ENCODE measurements at regions not wholly inside any gene's neighbourhood (a gene's known extent, or its start where the extent isn't known, plus 50 kb on each side); places are given as distances from the start of the nearest gene placed in this dataset.

DNA sequence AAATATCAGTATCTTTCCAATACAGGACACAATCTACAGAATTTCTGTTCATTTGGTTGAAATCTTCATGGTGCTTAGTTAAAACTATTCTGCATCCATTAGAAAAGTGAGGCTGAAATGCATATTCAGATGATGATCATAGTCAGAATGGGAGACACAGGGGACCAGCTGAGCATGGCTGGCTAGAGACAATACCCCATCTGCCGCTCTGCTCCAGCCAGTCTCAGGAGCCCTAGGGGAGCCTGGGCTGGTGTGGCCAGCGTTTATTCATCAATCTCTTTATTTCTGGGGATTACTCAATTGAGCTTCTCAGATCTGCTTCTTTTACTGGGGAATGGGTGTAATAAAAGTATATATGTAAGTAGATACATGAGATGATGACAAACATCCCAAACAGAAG lies 470.9 kb upstream of the CDIN1 start:
- no peak for TF ChIP-seq POLR2A (conservative IDR thresholded peaks at IDR 0.05)
- TF ChIP-seq POLR2AphosphoS2 (IDR thresholded peaks at IDR 0.05; ENCODE audit: low read length) = no peak
- no peak for TF ChIP-seq DIDO1 (tag; IDR thresholded peaks at IDR 0.05; ENCODE audit: low read depth)
